Heart left ventricle (tissue), 16 donors: ENCODE measurements at regions not wholly inside any gene's neighbourhood (a gene's known extent, or its start where the extent isn't known, plus 50 kb on each side); places are given as distances from the start of the nearest gene placed in this dataset.

Experiments used
- ATAC-seq, 4 donors: fragments of 200-7000 bp; cut with Tn5 transposase; one replicate each; pipeline ENCODE4 v1.9.1; 2020 to 2022; ENCODE audit warnings: moderate library complexity in 4 of 4, mild to moderate bottlenecking in 3 of 4, moderate number of reproducible peaks in 1 of 4
- DNase-seq, 5 donors: peaks; one replicate each; pipeline ENCODE4 v3.0.0-alpha.2; 2020
- H3K27ac ChIP-seq, 12 donors: fragments of 200-600 bp; sonication (generic) in 4 of 12; one replicate each; pipeline versions ENCODE4 v1.5.0 to v1.8.0; 2016 to 2022; ENCODE audit warnings: mild to moderate bottlenecking in 2 of 12
- H3K27me3 ChIP-seq, 9 donors: fragments of 200-600 bp; sonication (generic) in 2 of 9; one replicate each; pipeline versions ENCODE4 v1.5.1 to v1.8.0; 2016 to 2022; ENCODE audit warnings: mild to moderate bottlenecking in 3 of 9
- H3K36me3 ChIP-seq, 9 donors: fragments of 200-600 bp; sonication (generic) in 2 of 9; one replicate each; pipeline versions ENCODE4 v1.5.0 to v1.8.0; 2018 to 2022; ENCODE audit warnings: mild to moderate bottlenecking in 2 of 9
- H3K4me1 ChIP-seq, 12 donors: fragments of 200-600 bp; sonication (generic) in 4 of 12; one replicate each; pipeline versions ENCODE4 v1.5.0 to v1.8.0; 2016 to 2022; ENCODE audit warnings: mild to moderate bottlenecking in 3 of 12
- H3K4me3 ChIP-seq, 12 donors: fragments of 200-600 bp; sonication (generic) in 4 of 12; one replicate each; pipeline versions ENCODE4 v1.5.0 to v1.8.0; 2017 to 2022; ENCODE audit warnings: mild to moderate bottlenecking in 9 of 12, moderate library complexity in 4 of 12
- H3K9me3 ChIP-seq, 12 donors: fragments of 200-600 bp; sonication (generic) in 4 of 12; one replicate each; pipeline versions ENCODE4 v1.5.0 to v1.8.0; 2016 to 2022; ENCODE audit warnings: mild to moderate bottlenecking in 1 of 12
- CTCF ChIP-seq, 12 donors: fragments of 200-600 bp; sonication (generic) in 4 of 12; IDR thresholded peaks; one replicate each; pipeline versions ENCODE4 v1.5.0 to v1.8.0; 2018 to 2022; ENCODE audit warnings: antibody characterized with exemption in 12 of 12, mild to moderate bottlenecking in 5 of 12
- POLR2A ChIP-seq, 2 donors: fragments of 450-650 bp; IDR thresholded peaks; one replicate each; pipeline ENCODE4 v1.6.1; 2017; ENCODE audit warnings: antibody characterized with exemption in 2 of 2, mild to moderate bottlenecking in 2 of 2, moderate library complexity in 2 of 2
- WGBS, 4 donors: extraction: QIAGEN DNeasy Blood & Tissue Kit in 2 of 4; methylation state at CpG; one replicate each; pipeline versions ENCODE4 v1.1.5 to v1.1.7; 2013 to 2018; 5-methylcytosine and 5-hydroxymethylcytosine counted together
- intact Hi-C, 10 donors: fragments of 100-400 bp; cut with DNase I; formaldehyde crosslinking; loops; one replicate each; pipeline versions ENCODE4 v1.11.1 to v1.14.2; 2022
- donor health status: ischemic (EF 13 %, LVEDD 7.1; RV severe dilation, severe dysfunction).
- donor health status: healthy with polysubstance abuse.
- donor health status: DM: no; HTN: yes; CAD: no.
- donor health status: DM: no; HTN: no; CAD: no.
- donor health status: ischemic (EF 25% LVEDD 6.9; RV normal size, moderate dysfunction).
- donor health status: ischemic (EF 25% LVEDD 5.7; RV mildly dilated, moderate dysfunction).
- donor health status: healthy.
- donor health status: DM: yes; HTN: yes; CAD: no.
- donor health status: ischemic (EF 35%, LVEDD 5.7; RV mildly dilated, moderate dysfunction).
- donor health status: nonischemic (EF 11% LVEDD 7.7; RV severe dilation, severe dysfunction).
- donor health status: DM: yes; HTN: yes; CAD: no.
- donor health status: PGD.
- donor health status: ischemic (EF 29% LVEDD 5.4; RV normal size, mild dysfunction).
- donor health status: nonischemic (EF 23%, LVEDD 6.1; RV moderate dilation, normal function).

- no peak overlapping the region for H3K27ac ChIP-seq
- DNase-seq (no peak), ATAC-seq (no peak)
- no peak overlapping the region for H3K4me3 ChIP-seq
- H3K9me3 ChIP-seq = peaks cover 0 to 12% (median 2%) of the 10 kb centered on the region in 12 donors
- no peaks in the 10 kb centered on the region for H3K27me3 ChIP-seq
- WGBS, 4 donors = 86 to 94% (median 88%) methylated on average over 16 to 23 of the region's 23 CpGs
- no peaks in the 10 kb centered on the region for H3K36me3 ChIP-seq
- TF ChIP-seq POLR2A (IDR thresholded peaks at IDR 0.05) (no peak), CTCF (IDR thresholded peaks at IDR 0.05) (no peak)
- intact Hi-C loops = no loop called here
- no peaks in the 10 kb centered on the region for H3K4me1 ChIP-seq
Observed at GRCh38 chr14:99066378-99066777, 205.6 kb downstream of the BCL11B start.

GRCh38 chr14:99067141-99067920 lies 204.7 kb downstream of the BCL11B start:
- H3K27me3 ChIP-seq = no peaks in the 10 kb centered on the region
- no peak overlapping the region for H3K4me3 ChIP-seq
- WGBS, 4 donors = 85 to 89% (median 86%) methylated on average over 1 to 2 of the region's 2 CpGs; no CpG with 5 or more reads in 1 of the 4 donors
- no peak for DNase-seq
- H3K27ac ChIP-seq = no peak overlapping the region
- TF ChIP-seq CTCF (IDR thresholded peaks at IDR 0.05) (no peak), POLR2A (IDR thresholded peaks at IDR 0.05) (no peak)
- H3K4me1 ChIP-seq = no peaks in the 10 kb centered on the region
- no peaks in the 10 kb centered on the region for H3K36me3 ChIP-seq
- peaks cover 0 to 12% (median 3%) of the 10 kb centered on the region in 12 donors for H3K9me3 ChIP-seq
- intact Hi-C loops = no loop called here
- peak in 1 of 4 donors; percentile 34 for ATAC-seq

- intact Hi-C loops = no loop called here
- 90 to 95% (median 92%) methylated on average over 5 of the region's 5 CpGs for WGBS, 4 donors
Observed at GRCh38 chr14:99067927-99068326, 204.1 kb downstream of the BCL11B start.

More at GRCh38 chr14:99067927-99068326, 204.1 kb downstream of the BCL11B start:
- ATAC-seq (no peak), DNase-seq (no peak)
- Histone ChIP-seq H3K27ac (no peak overlapping the region), H3K36me3 (no peaks in the 10 kb centered on the region), H3K9me3 (peaks cover 0 to 12% (median 3%) of the 10 kb centered on the region in 12 donors), H3K4me3 (no peak overlapping the region), H3K27me3 (no peaks in the 10 kb centered on the region), H3K4me1 (no peaks in the 10 kb centered on the region)
- TF ChIP-seq CTCF (IDR thresholded peaks at IDR 0.05) = no peak
- no peak for TF ChIP-seq POLR2A (IDR thresholded peaks at IDR 0.05)
